ENCODE measurements at regions not wholly inside any gene's neighbourhood (a gene's known extent, or its start where the extent isn't known, plus 50 kb on each side); places are given as distances from the start of the nearest gene placed in this dataset.

DNA sequence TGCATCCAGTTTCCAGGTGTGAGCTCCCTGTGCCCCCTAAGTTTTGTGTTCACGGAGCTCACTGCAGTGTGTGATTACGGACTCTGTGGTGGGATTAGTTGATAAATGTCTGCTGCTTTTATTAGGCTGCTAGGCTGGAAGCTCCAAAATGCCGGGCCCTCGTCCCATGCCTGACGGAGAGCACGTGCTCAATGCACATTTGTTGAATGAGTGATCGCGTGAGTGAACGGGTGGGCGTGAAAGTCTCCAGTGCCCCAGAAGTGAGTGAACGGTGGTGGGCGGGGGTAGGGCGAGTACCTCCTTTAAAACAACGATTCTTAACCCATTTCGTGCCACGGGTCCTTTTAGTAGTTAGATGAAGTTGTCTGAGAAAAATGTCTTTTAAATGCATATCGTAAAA, 175.5 kb downstream of the AACS start:
- Histone ChIP-seq H3K36me3 (ENCODE audit: control insufficient read depth in 2 of 2, extremely low read depth in 1 of 2, insufficient read depth in 2 of 2, low read length in 2 of 2) (no peaks in the 10 kb centered on the region), H3K9me3 (replicated peaks; ENCODE audit: control insufficient read depth, insufficient read depth, low read length) (no peaks in the 10 kb centered on the region), H3K9me1 (replicated peaks; ENCODE audit: control insufficient read depth, extremely low read depth, insufficient read depth, low read length) (no peaks in the 10 kb centered on the region), H3K4me2 (ENCODE audit: insufficient read depth, low read length) (no peak overlapping the region), H3K79me2 (ENCODE audit: control insufficient read depth, insufficient read depth, low read length) (no peaks in the 10 kb centered on the region), H3K27me3 (ENCODE audit: control insufficient read depth in 2 of 2, insufficient read depth in 2 of 2, low read length in 2 of 2) (no peaks in the 10 kb centered on the region), H3K9ac (replicated peaks; ENCODE audit: extremely low read depth, insufficient read depth, low read length) (no peak overlapping the region), H2AFZ (ENCODE audit: low read depth, low read length) (no peak overlapping the region), H3K27ac (ENCODE audit: insufficient read depth, low read depth, low read length) (no peak overlapping the region), H4K20me1 (replicated peaks; ENCODE audit: control insufficient read depth, extremely low read depth, insufficient read depth, low read length) (no peaks in the 10 kb centered on the region), H3K4me3 (replicated peaks in 1 of 3; ENCODE audit: insufficient read depth in 1 of 3, low read depth in 1 of 3, low read length in 3 of 3) (no peak overlapping the region), H3K4me1 (ENCODE audit: control insufficient read depth, extremely low read depth, insufficient read depth, low read length) (no peaks in the 10 kb centered on the region)
- FAIRE-seq (no peak), DNase-seq (ENCODE audit: low read depth, low spot score) (no peak)
- dilution Hi-C loops (cut with MboI; ENCODE audit: extremely low pct_ligation_motif_present, low sequenced_read_pairs), result no loop called here
- ChIA-PET POLR2A (no interaction called here), CTCF (no interaction called here)
- intact Hi-C loops (cut with micrococcal nuclease), result no loop called here
- BruUV-seq (replicated peaks), result no TSS peak
- TF ChIP-seq MYC (IDR thresholded peaks at IDR 0.05; ENCODE audit: low read depth, low read length), result no peak
- TF ChIP-seq EZH2 (IDR thresholded peaks at IDR 0.05; ENCODE audit: borderline replicate concordance, low read depth, low read length, severe bottlenecking), result no peak
- TF ChIP-seq JUN (IDR thresholded peaks at IDR 0.05; ENCODE audit: borderline replicate concordance, insufficient read depth, insufficient read length, low read depth), result no peak
- TF ChIP-seq POLR2AphosphoS5 (IDR thresholded peaks at IDR 0.05; ENCODE audit: insufficient read depth, low read depth, low read length), result no peak
- no peak for TF ChIP-seq GATA2 (IDR thresholded peaks at IDR 0.05; ENCODE audit: insufficient read depth, insufficient read length, low read depth, low read length)
- TF ChIP-seq POLR2A (IDR thresholded peaks at IDR 0.05; ENCODE audit: low read depth, low read length), result no peak
- no peak for TF ChIP-seq FOS (IDR thresholded peaks at IDR 0.05; ENCODE audit: borderline replicate concordance, insufficient read depth, low read length)
- no peak for TF ChIP-seq CTCF (IDR thresholded peaks at IDR 0.05; ENCODE audit: extremely low read depth in 1 of 2, insufficient read depth in 1 of 2, low read depth in 1 of 2, low read length in 2 of 2)
- no peak for TF ChIP-seq MAX (IDR thresholded peaks at IDR 0.05; ENCODE audit: insufficient read depth, insufficient read length)

Measured in endothelial cell of umbilical vein (primary cell).